ENCODE measurements at regions not wholly inside any gene's neighbourhood (a gene's known extent, or its start where the extent isn't known, plus 50 kb on each side); places are given as distances from the start of the nearest gene placed in this dataset.

GRCh38 chr1:38217316-38217715 is 170.7 kb upstream of the POU3F1 start:
- no peak overlapping the region for H3K4me3 ChIP-seq (ENCODE audit: low read depth, low read length)
- TF ChIP-seq CTCF (IDR thresholded peaks at IDR 0.05; ENCODE audit: low read depth, low read length): no peak

GRCh38 chr1:38213646-38214434 is 167.2 kb upstream of the POU3F1 start:
- H3K4me3 ChIP-seq (ENCODE audit: low read depth, low read length): no peak overlapping the region
- no peak for TF ChIP-seq CTCF (IDR thresholded peaks at IDR 0.05; ENCODE audit: low read depth, low read length)

- H3K4me3 ChIP-seq (ENCODE audit: low read depth, low read length): no peak overlapping the region
- TF ChIP-seq CTCF (IDR thresholded peaks at IDR 0.05; ENCODE audit: low read depth, low read length): no peak
Measured at GRCh38 chr1:38210895-38211177, 164.2 kb upstream of the POU3F1 start.

GRCh38 chr1:38210021-38210894 is 163.7 kb upstream of the POU3F1 start:
- no peak overlapping the region for H3K4me3 ChIP-seq (ENCODE audit: low read depth, low read length)
- no peak for TF ChIP-seq CTCF (IDR thresholded peaks at IDR 0.05; ENCODE audit: low read depth, low read length)

GRCh38 chr1:38208716-38209632 is 162.4 kb upstream of the POU3F1 start:
- no peak overlapping the region for H3K4me3 ChIP-seq (ENCODE audit: low read depth, low read length)
- TF ChIP-seq CTCF (IDR thresholded peaks at IDR 0.05; ENCODE audit: low read depth, low read length): no peak

- no peak for TF ChIP-seq CTCF (IDR thresholded peaks at IDR 0.05; ENCODE audit: low read depth, low read length)
- no peak overlapping the region for H3K4me3 ChIP-seq (ENCODE audit: low read depth, low read length)
Measured at GRCh38 chr1:38207906-38208305, 161.3 kb upstream of the POU3F1 start.

Data from WI38 (cell line).